Right lobe of liver (tissue), 6 donors: ENCODE measurements at regions not wholly inside any gene's neighbourhood (a gene's known extent, or its start where the extent isn't known, plus 50 kb on each side); places are given as distances from the start of the nearest gene placed in this dataset.

Experiments used
- ATAC-seq, 4 donors: fragments of 200-7000 bp; cut with Tn5 transposase; one replicate each; pipeline ENCODE4 v1.9.1; 2020; ENCODE audit warnings: mild to moderate bottlenecking in 4 of 4, moderate library complexity in 4 of 4
- DNase-seq, 3 donors: peaks; one replicate each; pipeline ENCODE4 v3.0.0-alpha.2; 2020
- H3K27ac ChIP-seq, 3 donors: fragments of 200-600 bp; one replicate each; pipeline ENCODE4 v1.8.0; 2022
- H3K27me3 ChIP-seq, 2 donors: fragments of 200-600 bp; one replicate each; pipeline ENCODE4 v1.8.0; 2022
- H3K36me3 ChIP-seq, 4 donors: fragments of 200-600 bp; sonication (generic) in 1 of 4; one replicate each; pipeline versions ENCODE4 v1.5.1 to v1.8.0; 2017 to 2022; ENCODE audit warnings: control low read depth in 1 of 4
- H3K4me1 ChIP-seq, 4 donors: fragments of 200-600 bp; sonication (generic) in 1 of 4; one replicate each; pipeline versions ENCODE4 v1.5.1 to v1.8.0; 2017 to 2022; ENCODE audit warnings: control low read depth in 1 of 4
- H3K4me3 ChIP-seq, 3 donors: fragments of 200-600 bp; one replicate each; pipeline ENCODE4 v1.8.0; 2022
- H3K9me3 ChIP-seq, 4 donors: fragments of 200-600 bp; sonication (generic) in 1 of 4; one replicate each; pipeline versions ENCODE4 v1.5.1 to v1.8.0; 2017 to 2022; ENCODE audit warnings: control low read depth in 1 of 4
- CTCF ChIP-seq, 4 donors: fragments of 200-600 bp in 3 of 4; fragments of 450-650 bp in 1 of 4; IDR thresholded peaks; one replicate each; pipeline versions ENCODE4 v1.5.1 to v1.8.0; 2016 to 2022; ENCODE audit warnings: antibody characterized with exemption in 4 of 4, mild to moderate bottlenecking in 2 of 4
- POLR2A ChIP-seq: fragments of 450-650 bp; IDR thresholded peaks from one replicate; pipeline ENCODE4 v1.6.1; 2017; ENCODE audit warnings: antibody characterized with exemption, mild to moderate bottlenecking
- WGBS: methylation state at CpG from one replicate; pipeline ENCODE4 v1.1.6; 2018; ENCODE audit warnings: low coverage, low lambda C conversion rate; ENCODE audit not compliant: insufficient coverage; ENCODE audit errors: missing lambda C conversion rate; 5-methylcytosine and 5-hydroxymethylcytosine counted together
- intact Hi-C, 2 donors: fragments of 100-400 bp; cut with DNase I; formaldehyde crosslinking; loops; one replicate each; pipeline versions ENCODE4 v1.11.2 to v1.14.1; 2022
- donor health status: DM: no; HTN: yes; CAD: no.
- donor health status: DM: no; HTN: no; CAD: no.
- donor health status: DM: no; HTN: no; CAD: no.
- donor health status: DM: no; HTN: yes; CAD: no.
- donor health status: DM: no; HTN: yes; CAD: no.

- TF ChIP-seq CTCF (IDR thresholded peaks at IDR 0.05) (no peak), POLR2A (no peak)
- no peak for DNase-seq
- H3K36me3 ChIP-seq = no peaks in the 10 kb centered on the region
- ATAC-seq = no peak
- intact Hi-C loops = no loop called here
- H3K27ac ChIP-seq = no peak overlapping the region
- H3K4me1 ChIP-seq = no peaks in the 10 kb centered on the region
- no peak overlapping the region for H3K4me3 ChIP-seq
- no peaks in the 10 kb centered on the region for H3K9me3 ChIP-seq
- H3K27me3 ChIP-seq = no peaks in the 10 kb centered on the region
These were observed 262.7 kb upstream of the SPOPL start for GRCh38 chr2:138238908-138239307.

- Histone ChIP-seq H3K4me1 (no peaks in the 10 kb centered on the region), H3K36me3 (no peaks in the 10 kb centered on the region), H3K9me3 (no peaks in the 10 kb centered on the region), H3K4me3 (no peak overlapping the region), H3K27ac (no peak overlapping the region), H3K27me3 (no peaks in the 10 kb centered on the region)
- ATAC-seq = no peak
- intact Hi-C loops = no loop called here
- no peak for TF ChIP-seq POLR2A
- TF ChIP-seq CTCF (IDR thresholded peaks at IDR 0.05) = no peak
- WGBS = 82% methylated on average over 2 of the region's 2 CpGs
- DNase-seq = no peak
These were observed 261.6 kb upstream of the SPOPL start for GRCh38 chr2:138239902-138240491.

GRCh38 chr2:138243372-138243771 is 258.2 kb upstream of the SPOPL start:
- Histone ChIP-seq H3K4me3 (no peak overlapping the region), H3K27ac (no peak overlapping the region), H3K9me3 (no peaks in the 10 kb centered on the region), H3K27me3 (no peaks in the 10 kb centered on the region), H3K36me3 (no peaks in the 10 kb centered on the region), H3K4me1 (no peaks in the 10 kb centered on the region)
- ATAC-seq (no peak), DNase-seq (no peak)
- TF ChIP-seq POLR2A (no peak), CTCF (IDR thresholded peaks at IDR 0.05) (no peak)
- intact Hi-C loops = no loop called here

GRCh38 chr2:138244501-138244925 is 257.1 kb upstream of the SPOPL start:
- no peak overlapping the region for H3K4me3 ChIP-seq
- intact Hi-C loops = no loop called here

GRCh38 chr2:138245310-138245709 is 256.3 kb upstream of the SPOPL start:
- ATAC-seq (no peak), DNase-seq (no peak)
- Histone ChIP-seq H3K4me3 (no peak overlapping the region), H3K27ac (no peak overlapping the region), H3K36me3 (no peaks in the 10 kb centered on the region), H3K4me1 (no peaks in the 10 kb centered on the region), H3K9me3 (no peaks in the 10 kb centered on the region), H3K27me3 (no peaks in the 10 kb centered on the region)
- TF ChIP-seq CTCF (IDR thresholded peaks at IDR 0.05) = no peak
- TF ChIP-seq POLR2A = no peak
- intact Hi-C loops = no loop called here

More at GRCh38 chr2:138244501-138244925, 257.1 kb upstream of the SPOPL start:
- no peak for TF ChIP-seq POLR2A
- no peaks in the 10 kb centered on the region for H3K27me3 ChIP-seq
- no peaks in the 10 kb centered on the region for H3K9me3 ChIP-seq
- DNase-seq = no peak
- H3K27ac ChIP-seq = no peak overlapping the region
- ATAC-seq = no peak
- no peaks in the 10 kb centered on the region for H3K36me3 ChIP-seq
- H3K4me1 ChIP-seq = no peaks in the 10 kb centered on the region
